VCaP (cell line): ENCODE measurements at regions not wholly inside any gene's neighbourhood (a gene's known extent, or its start where the extent isn't known, plus 50 kb on each side); places are given as distances from the start of the nearest gene placed in this dataset.
A peak's percentile ranks its signal among the peaks of the same experiment; 100 is the strongest.

Experiments
- H3K27ac ChIP-seq: fragments of 450-650 bp; 2 replicates; pipeline ENCODE4 v1.5.1; 2017
- TF ChIP-seq, protein P1 (sequence below): fragments of 450-650 bp; conservative IDR thresholded peaks from 2 replicates; pipeline ENCODE4 v1.5.1; 2017; ENCODE audit warnings: mild to moderate bottlenecking, moderate library complexity

DNA sequence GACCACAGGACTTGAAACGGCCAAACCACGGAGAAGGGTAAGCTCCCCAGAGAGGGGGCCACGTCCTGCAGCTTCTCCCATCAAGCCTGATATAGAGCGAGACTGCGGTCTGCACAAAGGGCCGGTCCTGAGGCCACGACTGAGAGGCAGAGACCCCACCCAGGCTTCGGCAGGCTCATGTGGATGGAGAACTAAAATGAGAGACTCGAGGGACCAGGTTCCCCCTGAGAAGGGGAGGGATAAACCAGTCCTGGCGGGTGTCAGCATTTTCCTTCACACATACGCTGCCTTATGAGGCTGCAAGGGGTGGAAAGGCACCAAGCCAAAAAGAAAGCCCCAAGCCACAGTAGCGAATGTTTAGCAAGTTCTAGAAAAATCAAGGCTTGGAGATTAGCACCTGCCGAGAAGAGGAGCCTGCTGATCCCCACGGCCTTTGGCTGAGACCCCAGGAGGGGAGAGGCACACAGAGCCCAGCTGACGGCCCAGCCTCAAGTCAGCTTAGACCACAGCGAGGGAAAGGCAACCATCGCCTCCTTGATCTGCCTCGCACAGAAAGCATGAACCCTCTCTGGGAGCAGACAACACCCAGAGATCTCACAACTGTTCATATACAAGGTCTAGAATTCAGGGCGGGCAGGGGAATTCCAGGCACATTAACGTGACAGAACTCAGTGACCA, 92.6 kb upstream of the RNF32 start:
- TF ChIP-seq, protein P1, sequence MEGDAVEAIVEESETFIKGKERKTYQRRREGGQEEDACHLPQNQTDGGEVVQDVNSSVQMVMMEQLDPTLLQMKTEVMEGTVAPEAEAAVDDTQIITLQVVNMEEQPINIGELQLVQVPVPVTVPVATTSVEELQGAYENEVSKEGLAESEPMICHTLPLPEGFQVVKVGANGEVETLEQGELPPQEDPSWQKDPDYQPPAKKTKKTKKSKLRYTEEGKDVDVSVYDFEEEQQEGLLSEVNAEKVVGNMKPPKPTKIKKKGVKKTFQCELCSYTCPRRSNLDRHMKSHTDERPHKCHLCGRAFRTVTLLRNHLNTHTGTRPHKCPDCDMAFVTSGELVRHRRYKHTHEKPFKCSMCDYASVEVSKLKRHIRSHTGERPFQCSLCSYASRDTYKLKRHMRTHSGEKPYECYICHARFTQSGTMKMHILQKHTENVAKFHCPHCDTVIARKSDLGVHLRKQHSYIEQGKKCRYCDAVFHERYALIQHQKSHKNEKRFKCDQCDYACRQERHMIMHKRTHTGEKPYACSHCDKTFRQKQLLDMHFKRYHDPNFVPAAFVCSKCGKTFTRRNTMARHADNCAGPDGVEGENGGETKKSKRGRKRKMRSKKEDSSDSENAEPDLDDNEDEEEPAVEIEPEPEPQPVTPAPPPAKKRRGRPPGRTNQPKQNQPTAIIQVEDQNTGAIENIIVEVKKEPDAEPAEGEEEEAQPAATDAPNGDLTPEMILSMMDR = no peak

DNA sequence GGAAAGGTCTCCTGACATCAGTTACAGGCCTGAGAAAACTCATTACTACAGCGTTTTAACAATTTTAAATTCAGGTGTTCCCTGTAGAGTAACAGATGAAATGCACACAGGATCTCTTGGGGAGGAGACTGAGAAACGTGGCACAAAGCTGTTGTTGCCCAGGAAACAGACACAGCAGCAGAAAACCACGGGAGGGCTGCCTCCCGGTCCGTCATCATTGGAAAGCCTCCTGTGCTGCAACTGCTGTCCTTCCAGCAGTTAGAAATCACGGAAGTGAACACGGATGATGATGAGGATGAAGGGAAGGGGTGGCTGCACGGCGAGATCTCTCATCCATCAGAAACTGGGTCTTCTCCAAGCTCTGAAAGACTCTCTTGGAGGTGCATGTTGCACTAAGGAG, 94.6 kb upstream of the RNF32 start:
- TF ChIP-seq, protein P1 = no peak
- H3K27ac ChIP-seq = peak overlapping the region; percentile 69

More for the DNA sequence above, 92.6 kb upstream of the RNF32 start:
- H3K27ac ChIP-seq = no peak overlapping the region

DNA sequence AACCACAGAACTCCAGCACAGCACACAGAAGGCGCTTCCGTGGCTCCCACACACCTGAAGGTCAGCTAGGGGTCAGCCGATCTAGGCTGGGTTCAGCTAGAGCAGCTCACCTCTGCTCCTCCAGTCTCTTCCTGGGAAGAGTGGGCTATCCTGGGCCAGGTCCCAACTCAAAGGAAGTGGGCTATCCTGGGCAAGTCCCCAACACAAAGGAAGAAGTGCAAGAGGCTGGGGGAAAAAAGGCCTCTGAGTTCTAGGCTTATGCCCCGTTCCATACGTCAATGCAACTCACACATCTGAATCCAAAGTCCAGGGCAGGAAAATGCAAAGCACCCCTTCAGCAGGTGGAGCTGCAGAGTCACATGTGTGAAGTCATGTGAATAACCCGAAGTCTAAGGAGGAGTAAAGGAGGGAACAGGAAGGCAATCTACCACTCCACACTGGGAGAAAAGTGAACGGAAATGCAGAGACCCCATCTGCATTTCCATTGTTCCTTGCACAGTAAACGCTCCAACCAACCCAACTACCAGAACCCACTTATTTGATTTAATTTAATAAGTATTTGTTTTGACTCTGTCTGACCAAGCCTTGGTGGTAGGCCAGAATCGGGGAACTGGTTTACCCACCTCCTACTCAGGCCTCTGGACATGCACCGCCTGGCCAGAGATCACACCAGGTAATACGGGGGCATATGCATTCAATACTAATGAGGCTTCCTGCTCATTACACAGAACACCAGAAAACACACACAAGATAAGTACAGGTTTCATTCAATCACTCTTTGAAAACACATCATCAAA, 95.5 kb upstream of the RNF32 start:
- TF ChIP-seq, protein P1 = peak; percentile 1; the same call in 1 of the 2 replicates
- H3K27ac ChIP-seq = peak overlapping the region; percentile 69

DNA sequence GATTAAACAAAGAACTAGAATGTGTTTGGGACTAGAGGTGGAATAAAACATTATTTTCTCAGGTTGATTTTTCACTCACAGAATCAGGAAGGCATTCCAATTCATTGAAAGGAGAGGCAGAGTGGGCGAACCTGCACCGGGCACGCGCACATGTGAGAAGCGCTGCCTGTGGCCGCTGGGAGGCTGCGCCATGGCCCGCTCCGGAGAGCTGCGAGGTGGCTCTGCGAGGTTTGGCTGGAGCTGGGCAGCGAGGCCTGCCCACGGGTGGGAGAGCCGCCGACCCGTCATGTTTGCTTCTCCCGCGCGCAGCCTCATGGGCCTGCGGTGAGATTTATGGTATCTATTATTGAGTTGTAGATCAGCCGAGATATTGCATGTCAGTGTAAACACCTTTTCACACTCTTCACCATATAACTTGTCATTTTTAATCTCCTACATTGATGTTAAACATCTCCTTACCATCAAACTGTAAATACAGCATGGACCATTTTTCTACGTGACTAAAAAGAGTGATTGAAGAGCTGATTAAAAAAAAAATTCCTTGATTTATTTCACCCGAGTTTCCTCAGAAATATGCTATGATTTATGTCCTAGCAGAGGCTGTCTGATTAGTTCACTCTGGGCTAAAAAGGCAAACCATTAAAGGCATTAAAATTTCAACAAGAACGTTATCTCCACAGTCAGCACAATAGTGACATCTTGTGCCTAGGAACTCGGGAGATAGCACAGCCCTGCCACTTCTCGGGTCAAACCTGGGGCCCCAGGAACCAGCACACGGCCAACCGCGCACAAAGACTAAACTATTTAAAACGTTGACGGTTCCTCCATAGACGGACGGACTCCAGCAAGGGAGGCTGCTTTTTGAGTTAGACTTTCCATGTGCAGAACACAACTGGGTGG, 96.6 kb upstream of the RNF32 start:
- TF ChIP-seq, protein P1 = no peak
- peak overlapping the region; percentile 69 for H3K27ac ChIP-seq

DNA sequence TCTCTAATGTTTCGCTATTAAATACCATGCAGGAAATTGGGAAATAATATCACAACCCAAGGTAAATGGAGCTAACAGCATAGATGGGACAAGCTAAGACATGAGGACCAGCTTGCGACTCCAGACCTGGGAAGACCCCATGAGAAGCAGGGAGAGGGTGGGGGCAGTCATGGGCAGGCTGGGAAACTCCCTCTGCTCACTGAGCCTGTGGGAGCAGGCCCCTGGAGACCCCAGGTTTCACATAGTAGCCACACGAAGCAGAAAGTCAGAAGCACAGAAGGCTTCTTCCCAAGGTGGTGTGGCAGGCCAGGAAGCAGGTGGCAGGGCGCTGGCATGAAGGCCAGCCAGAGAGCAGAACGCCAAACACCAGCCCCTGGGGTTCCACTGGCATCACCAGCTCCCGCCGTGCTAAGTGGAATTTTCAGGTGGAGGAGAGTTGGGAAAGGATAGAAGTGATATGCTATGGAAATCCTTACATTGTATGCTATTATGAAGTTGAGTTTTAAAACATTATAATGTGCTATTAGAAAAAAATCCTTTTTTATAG, 99.9 kb upstream of the RNF32 start:
- no peak overlapping the region for H3K27ac ChIP-seq
- TF ChIP-seq, protein P1 = no peak

DNA sequence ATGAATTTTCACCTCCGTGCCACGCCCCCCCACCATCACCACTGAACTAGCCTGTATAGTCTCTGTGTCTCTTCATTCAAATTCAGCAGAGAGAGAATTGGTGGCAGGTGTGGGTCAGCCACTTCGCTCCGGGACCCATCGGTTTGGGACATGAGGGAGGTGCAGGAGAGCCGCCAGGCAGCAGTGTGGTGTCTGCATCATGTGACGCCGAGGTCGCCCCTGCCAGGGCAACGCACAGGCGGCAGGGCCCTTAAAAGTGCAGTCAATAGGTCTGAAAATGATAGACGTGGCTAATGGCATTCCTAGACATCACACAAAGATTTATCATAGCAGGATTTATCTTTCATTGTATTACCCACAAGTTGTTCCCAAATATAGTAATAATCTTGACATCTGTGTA, 100.6 kb upstream of the RNF32 start:
- no peak overlapping the region for H3K27ac ChIP-seq
- TF ChIP-seq, protein P1 = no peak

DNA sequence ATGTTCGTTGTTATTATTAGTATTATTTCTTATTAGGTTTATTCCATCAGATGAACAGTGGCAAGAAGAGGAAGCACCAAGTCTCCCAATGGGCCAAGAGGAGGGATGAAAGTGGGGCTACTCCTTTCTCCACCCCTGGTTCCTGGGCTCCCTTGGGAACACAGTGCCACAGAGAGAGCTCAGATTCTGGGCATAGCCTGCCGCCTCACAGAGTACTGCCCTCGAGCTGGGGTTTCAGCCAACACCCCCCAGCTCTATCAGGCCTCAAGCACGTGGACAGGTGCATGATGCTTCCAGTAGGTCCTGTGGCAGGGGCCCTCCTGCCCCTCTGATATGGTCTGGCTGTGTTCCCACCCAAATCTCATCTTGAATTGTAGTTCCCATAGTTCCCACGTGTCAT, 103.6 kb upstream of the RNF32 start:
- TF ChIP-seq, protein P1 = no peak
- no peak overlapping the region for H3K27ac ChIP-seq
